DOHH2 (cell line): ENCODE measurements at regions not wholly inside any gene's neighbourhood (a gene's known extent, or its start where the extent isn't known, plus 50 kb on each side); places are given as distances from the start of the nearest gene placed in this dataset.

Experiments
- CTCF ChIP-seq: fragments of 200-600 bp; sonication (generic); IDR thresholded peaks from one replicate; pipeline ENCODE4 v1.5.1; 2014; ENCODE audit warnings: antibody characterized with exemption, mild to moderate bottlenecking, low read depth, low read length; ENCODE audit not compliant: poor library complexity, severe bottlenecking
- EZH2phosphoT487 ChIP-seq: fragments of 200-600 bp; sonication (generic); IDR thresholded peaks from 2 replicates; pipeline ENCODE4 v1.6.1; 2017; ENCODE audit warnings: borderline replicate concordance, mild to moderate bottlenecking, antibody characterized with exemption, low read length, moderate library complexity, mixed read lengths

DNA sequence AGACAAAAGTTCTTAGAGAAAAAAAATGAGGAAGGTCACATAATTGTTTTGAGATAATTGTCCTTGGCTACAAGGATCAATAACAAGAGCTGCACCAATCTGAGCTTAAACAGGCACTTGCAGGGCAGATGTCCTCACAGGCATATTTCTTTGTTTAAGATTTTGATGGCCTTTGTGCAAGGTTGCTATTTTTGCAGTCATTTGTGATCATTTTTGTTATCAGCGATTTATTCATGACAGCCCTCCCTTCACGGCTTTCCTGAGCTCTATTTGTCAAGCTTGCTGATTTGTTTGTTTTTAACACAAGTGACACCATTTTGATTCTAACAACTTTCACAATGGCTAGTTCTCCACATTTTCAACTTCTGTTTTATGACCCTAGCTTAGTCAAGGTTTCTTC, 418.6 kb upstream of the REG3G start:
- no peak for TF ChIP-seq CTCF
- no peak for TF ChIP-seq EZH2phosphoT487
